ENCODE measurements at regions not wholly inside any gene's neighbourhood (a gene's known extent, or its start where the extent isn't known, plus 50 kb on each side); places are given as distances from the start of the nearest gene placed in this dataset.

DNA sequence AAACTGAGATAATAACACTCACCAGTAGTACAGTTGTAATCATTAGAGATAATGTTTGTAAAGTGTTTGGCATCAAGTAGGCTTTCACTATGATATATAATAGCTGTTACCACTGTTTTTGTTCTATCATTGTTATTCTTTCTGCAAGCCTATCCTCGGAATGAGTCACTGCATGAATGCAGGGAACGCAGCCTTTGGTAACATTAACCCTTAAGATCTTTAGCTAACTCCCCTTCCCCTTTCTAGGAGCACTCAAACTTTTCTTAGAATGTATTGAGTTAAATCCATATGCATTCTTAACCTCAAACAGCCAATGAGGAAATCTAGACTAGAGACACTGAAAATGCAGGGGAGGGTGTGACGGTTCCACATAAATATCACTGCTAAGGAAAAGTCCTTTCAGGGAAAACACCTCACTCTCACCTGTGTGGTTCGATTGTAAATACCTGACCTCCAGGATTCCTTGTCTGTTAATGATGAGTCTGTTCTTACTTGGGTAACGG lies 467.3 kb downstream of the SETD4 start (continued):
- peak; percentile 97 for TF ChIP-seq ZBTB44 (tag by site-specific recombination; IDR thresholded peaks at IDR 0.05)
- TF ChIP-seq ZNF518A (tag by site-specific recombination; conservative IDR thresholded peaks at IDR 0.05; ENCODE audit: low read depth): peak; percentile 47; the same call in 1 of the 2 replicates
- no peak for TF ChIP-seq ZNF777 (tag by site-specific recombination; IDR thresholded peaks at IDR 0.05; ENCODE audit: borderline replicate concordance)
- TF ChIP-seq ZNF555 (tag by site-specific recombination; conservative IDR thresholded peaks at IDR 0.05): no peak
- no peak for TF ChIP-seq RBAK (tag by site-specific recombination; IDR thresholded peaks at IDR 0.05)
- no peak for TF ChIP-seq GFI1B (tag by site-specific recombination; IDR thresholded peaks at IDR 0.05)
- TF ChIP-seq, protein P1, sequence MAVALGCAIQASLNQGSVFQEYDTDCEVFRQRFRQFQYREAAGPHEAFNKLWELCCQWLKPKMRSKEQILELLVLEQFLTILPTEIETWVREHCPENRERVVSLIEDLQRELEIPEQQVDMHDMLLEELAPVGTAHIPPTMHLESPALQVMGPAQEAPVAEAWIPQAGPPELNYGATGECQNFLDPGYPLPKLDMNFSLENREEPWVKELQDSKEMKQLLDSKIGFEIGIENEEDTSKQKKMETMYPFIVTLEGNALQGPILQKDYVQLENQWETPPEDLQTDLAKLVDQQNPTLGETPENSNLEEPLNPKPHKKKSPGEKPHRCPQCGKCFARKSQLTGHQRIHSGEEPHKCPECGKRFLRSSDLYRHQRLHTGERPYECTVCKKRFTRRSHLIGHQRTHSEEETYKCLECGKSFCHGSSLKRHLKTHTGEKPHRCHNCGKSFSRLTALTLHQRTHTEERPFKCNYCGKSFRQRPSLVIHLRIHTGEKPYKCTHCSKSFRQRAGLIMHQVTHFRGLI (tag by site-specific recombination; IDR thresholded peaks at IDR 0.05): no peak
- peak; percentile 57 for TF ChIP-seq FEZF1 (tag by site-specific recombination; IDR thresholded peaks at IDR 0.05)
- TF ChIP-seq PRDM1 (tag by site-specific recombination; IDR thresholded peaks at IDR 0.05): peak; percentile 97
- peak; percentile 97 for TF ChIP-seq OSR2 (tag by site-specific recombination; IDR thresholded peaks at IDR 0.05)
- TF ChIP-seq MZF1 (tag by site-specific recombination; IDR thresholded peaks at IDR 0.05; ENCODE audit: borderline replicate concordance): peak; percentile 98
- TF ChIP-seq, protein P2, sequence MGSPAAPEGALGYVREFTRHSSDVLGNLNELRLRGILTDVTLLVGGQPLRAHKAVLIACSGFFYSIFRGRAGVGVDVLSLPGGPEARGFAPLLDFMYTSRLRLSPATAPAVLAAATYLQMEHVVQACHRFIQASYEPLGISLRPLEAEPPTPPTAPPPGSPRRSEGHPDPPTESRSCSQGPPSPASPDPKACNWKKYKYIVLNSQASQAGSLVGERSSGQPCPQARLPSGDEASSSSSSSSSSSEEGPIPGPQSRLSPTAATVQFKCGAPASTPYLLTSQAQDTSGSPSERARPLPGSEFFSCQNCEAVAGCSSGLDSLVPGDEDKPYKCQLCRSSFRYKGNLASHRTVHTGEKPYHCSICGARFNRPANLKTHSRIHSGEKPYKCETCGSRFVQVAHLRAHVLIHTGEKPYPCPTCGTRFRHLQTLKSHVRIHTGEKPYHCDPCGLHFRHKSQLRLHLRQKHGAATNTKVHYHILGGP (tag by site-specific recombination; IDR thresholded peaks at IDR 0.05): peak; percentile 86
- TF ChIP-seq ZXDB (tag by site-specific recombination; IDR thresholded peaks at IDR 0.05): peak; percentile 90
- TF ChIP-seq, protein P3, sequence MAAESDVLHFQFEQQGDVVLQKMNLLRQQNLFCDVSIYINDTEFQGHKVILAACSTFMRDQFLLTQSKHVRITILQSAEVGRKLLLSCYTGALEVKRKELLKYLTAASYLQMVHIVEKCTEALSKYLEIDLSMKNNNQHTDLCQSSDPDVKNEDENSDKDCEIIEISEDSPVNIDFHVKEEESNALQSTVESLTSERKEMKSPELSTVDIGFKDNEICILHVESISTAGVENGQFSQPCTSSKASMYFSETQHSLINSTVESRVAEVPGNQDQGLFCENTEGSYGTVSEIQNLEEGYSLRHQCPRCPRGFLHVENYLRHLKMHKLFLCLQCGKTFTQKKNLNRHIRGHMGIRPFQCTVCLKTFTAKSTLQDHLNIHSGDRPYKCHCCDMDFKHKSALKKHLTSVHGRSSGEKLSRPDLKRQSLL (tag by site-specific recombination; IDR thresholded peaks at IDR 0.05): no peak
- peak; percentile 81 for TF ChIP-seq INSM2 (tag by site-specific recombination; IDR thresholded peaks at IDR 0.05)
- TF ChIP-seq TRIM28 (IDR thresholded peaks at IDR 0.05; ENCODE audit: borderline replicate concordance, low read length): peak; percentile 54; the same call in 1 of the 2 replicates
- TF ChIP-seq ZNF24 (tag by site-specific recombination; IDR thresholded peaks at IDR 0.05): peak; percentile 79
- TF ChIP-seq ZSCAN23 (tag by site-specific recombination; IDR thresholded peaks at IDR 0.05): peak; percentile 92
- TF ChIP-seq ZNF677 (tag by site-specific recombination; IDR thresholded peaks at IDR 0.05): no peak
- TF ChIP-seq IKZF3 (tag by site-specific recombination; IDR thresholded peaks at IDR 0.05): peak; percentile 68; the same call in 1 of the 2 replicates
- peak; percentile 85 for TF ChIP-seq KLF8 (tag by site-specific recombination; IDR thresholded peaks at IDR 0.05)
- peak; percentile 30; the same call in 1 of the 2 replicates for TF ChIP-seq ZNF664 (tag by site-specific recombination; IDR thresholded peaks at IDR 0.05)
- TF ChIP-seq ZNF692 (tag by site-specific recombination; IDR thresholded peaks at IDR 0.05): peak; percentile 38; the same call in 1 of the 2 replicates
- TF ChIP-seq PATZ1 (tag by site-specific recombination; IDR thresholded peaks at IDR 0.05): no peak; the same call in 1 of the 2 replicates

Data from HEK293 (cell line).